Neutrophil (primary cell): ENCODE measurements at regions not wholly inside any gene's neighbourhood (a gene's known extent, or its start where the extent isn't known, plus 50 kb on each side); places are given as distances from the start of the nearest gene placed in this dataset.
"Not testable (repeated sequence)": the region's sequence is repeated elsewhere in the genome, so short reads cannot be mapped to it uniquely, and the experiment has no call there.

Experiments
- H3K27ac ChIP-seq: fragments of 200-600 bp; sonication (generic); 2 replicates; pipeline ENCODE4 v1.5.1; 2016; ENCODE audit warnings: mild to moderate bottlenecking, moderate library complexity
- H3K27me3 ChIP-seq: fragments of 200-600 bp; sonication (generic); 2 replicates; pipeline ENCODE4 v1.6.0; 2016; ENCODE audit warnings: mild to moderate bottlenecking
- H3K36me3 ChIP-seq: fragments of 200-600 bp; sonication (generic); 2 replicates; pipeline ENCODE4 v1.5.1; 2017
- H3K4me1 ChIP-seq, 2 experiments: fragments of 200-600 bp in 1 of 2; sonication (generic) in 1 of 2; 1 replicate in 1 of 2; 2 replicates in 1 of 2; pipeline versions ENCODE4 v1.5.1 to v1.6.1; 2013 to 2016; ENCODE audit warnings: low read depth in 1 of 2, low read length in 1 of 2, mild to moderate bottlenecking in 1 of 2, moderate library complexity in 1 of 2; ENCODE audit not compliant: control insufficient read depth in 1 of 2, insufficient read depth in 1 of 2
- H3K4me3 ChIP-seq, 2 experiments: fragments of 200-600 bp in 1 of 2; sonication (generic) in 1 of 2; 1 replicate in 1 of 2; 2 replicates in 1 of 2; pipeline ENCODE4 v1.5.1; 2013 to 2016; ENCODE audit warnings: low read depth in 1 of 2, low read length in 1 of 2, mild to moderate bottlenecking in 1 of 2, moderate library complexity in 1 of 2
- H3K9me3 ChIP-seq: fragments of 200-600 bp; sonication (generic); 2 replicates; pipeline ENCODE4 v1.5.1; 2016
- TF ChIP-seq, protein P1 (sequence below): fragments of 200-600 bp; sonication (generic); IDR thresholded peaks from 2 replicates; pipeline ENCODE4 v1.5.1; 2016; ENCODE audit warnings: antibody characterized with exemption

DNA sequence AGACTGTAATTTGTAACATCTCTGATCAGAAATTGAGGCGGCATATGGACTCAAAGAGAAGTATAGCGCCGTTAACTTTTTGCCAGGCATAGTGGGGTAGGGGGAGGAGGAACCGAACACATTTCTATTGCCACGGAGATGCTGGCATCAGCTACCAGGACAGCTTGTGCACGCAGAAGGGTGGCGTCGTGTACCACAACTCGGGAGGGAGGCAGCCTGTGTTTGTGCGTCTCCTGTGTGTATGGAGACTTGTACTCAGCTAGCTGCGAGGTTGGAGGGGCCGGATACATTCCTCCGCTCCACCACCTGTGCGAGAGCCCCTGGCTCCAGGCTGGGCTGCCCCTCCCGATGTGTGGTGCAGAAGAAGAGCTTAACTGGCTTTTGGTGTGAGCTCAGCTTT lies 634.8 kb downstream of the TYW1 start:
- Histone ChIP-seq H3K36me3 (no peaks in the 10 kb centered on the region), H3K4me1 (no peaks in the 10 kb centered on the region), H3K27me3 (no peaks in the 10 kb centered on the region), H3K4me3 (no peak overlapping the region), H3K27ac (no peak overlapping the region), H3K9me3 (no peaks in the 10 kb centered on the region)
- TF ChIP-seq, protein P1, sequence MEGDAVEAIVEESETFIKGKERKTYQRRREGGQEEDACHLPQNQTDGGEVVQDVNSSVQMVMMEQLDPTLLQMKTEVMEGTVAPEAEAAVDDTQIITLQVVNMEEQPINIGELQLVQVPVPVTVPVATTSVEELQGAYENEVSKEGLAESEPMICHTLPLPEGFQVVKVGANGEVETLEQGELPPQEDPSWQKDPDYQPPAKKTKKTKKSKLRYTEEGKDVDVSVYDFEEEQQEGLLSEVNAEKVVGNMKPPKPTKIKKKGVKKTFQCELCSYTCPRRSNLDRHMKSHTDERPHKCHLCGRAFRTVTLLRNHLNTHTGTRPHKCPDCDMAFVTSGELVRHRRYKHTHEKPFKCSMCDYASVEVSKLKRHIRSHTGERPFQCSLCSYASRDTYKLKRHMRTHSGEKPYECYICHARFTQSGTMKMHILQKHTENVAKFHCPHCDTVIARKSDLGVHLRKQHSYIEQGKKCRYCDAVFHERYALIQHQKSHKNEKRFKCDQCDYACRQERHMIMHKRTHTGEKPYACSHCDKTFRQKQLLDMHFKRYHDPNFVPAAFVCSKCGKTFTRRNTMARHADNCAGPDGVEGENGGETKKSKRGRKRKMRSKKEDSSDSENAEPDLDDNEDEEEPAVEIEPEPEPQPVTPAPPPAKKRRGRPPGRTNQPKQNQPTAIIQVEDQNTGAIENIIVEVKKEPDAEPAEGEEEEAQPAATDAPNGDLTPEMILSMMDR, result no peak

DNA sequence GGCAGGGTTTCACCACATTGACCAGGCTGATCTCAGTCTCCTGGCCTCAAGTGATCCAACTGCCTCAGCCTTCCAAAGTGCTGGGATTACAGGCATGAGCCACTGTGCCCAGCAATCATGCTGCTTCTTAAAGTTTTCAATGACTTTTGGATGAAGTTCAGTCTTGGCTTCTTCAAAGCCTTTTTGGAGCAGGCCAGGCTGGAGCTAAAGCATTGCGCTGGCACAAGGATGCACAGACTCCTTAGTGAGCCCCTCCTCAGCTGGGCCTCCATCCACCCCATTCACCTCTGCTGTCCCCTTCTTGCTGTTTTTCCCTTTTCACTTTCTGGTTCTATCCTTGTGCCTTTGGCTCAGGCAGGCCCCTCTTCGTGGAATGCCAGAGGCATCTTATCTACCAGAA lies 638.6 kb downstream of the TYW1 start:
- Histone ChIP-seq H3K27ac (no peak overlapping the region), H3K4me3 (no peak overlapping the region), H3K4me1 (no peaks in the 10 kb centered on the region), H3K27me3 (no peaks in the 10 kb centered on the region), H3K9me3 (no peaks in the 10 kb centered on the region), H3K36me3 (no peaks in the 10 kb centered on the region)
- TF ChIP-seq, protein P1, result no peak

DNA sequence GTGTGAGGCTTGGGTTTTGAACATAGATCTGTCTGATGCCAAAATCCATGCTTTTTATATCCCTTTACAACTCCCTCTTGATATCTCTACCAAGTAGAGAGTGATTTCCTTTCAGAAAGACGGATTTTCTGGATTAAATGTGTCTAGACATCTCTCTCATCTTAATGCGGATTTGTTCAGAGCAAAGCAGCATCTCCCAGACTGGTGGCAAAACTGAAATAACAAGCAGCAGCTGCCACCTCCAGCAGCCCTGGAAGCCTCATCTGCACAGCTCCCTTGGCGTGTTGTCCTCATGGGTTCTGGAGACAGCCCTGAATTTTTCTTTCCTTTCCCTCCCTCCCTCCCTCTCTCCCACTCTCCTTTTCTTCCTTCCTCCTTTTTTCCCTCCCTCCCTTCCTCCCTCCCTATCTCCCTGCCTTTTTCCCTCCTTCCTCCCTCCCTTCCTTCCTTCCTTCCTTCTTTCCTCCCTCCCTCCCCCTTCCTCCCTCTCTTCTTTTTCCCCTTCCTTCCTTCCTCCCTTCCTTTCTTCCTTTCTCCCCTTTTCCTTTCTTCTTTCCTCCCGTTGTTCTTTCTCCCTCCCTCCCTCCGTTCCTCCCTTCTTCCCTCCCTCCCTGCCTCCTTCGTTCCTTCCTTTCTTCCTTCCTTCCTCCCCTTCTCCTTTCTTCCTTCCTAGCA lies 639.9 kb downstream of the TYW1 start:
- no peaks in the 10 kb centered on the region for H3K36me3 ChIP-seq
- TF ChIP-seq, protein P1, result no peak
- no peak overlapping the region for H3K27ac ChIP-seq
- no peak overlapping the region for H3K4me3 ChIP-seq
- no peaks in the 10 kb centered on the region for H3K9me3 ChIP-seq
- H3K27me3 ChIP-seq, result no peaks in the 10 kb centered on the region
- H3K4me1 ChIP-seq, result no peaks in the 10 kb centered on the region

DNA sequence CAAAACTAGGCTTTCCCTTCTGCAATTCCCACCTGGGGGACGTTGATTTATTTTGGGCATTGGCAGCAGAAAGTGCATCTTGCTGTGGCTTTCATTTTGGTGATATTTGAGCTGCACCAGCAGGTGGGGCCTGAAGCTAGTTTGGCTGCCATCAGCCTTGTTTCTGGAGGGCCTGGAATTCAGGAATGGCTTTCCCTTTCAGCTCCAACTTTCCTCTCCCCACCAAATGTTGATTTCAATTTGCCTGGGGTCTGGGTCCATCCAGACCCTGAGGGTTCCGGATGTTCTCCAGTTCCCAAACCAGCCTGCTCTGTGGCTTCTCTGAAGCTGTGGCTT lies 640.4 kb downstream of the TYW1 start:
- H3K36me3 ChIP-seq, result no peaks in the 10 kb centered on the region
- no peaks in the 10 kb centered on the region for H3K4me1 ChIP-seq
- TF ChIP-seq, protein P1, result no peak
- H3K27ac ChIP-seq, result no peak overlapping the region
- H3K9me3 ChIP-seq, result no peaks in the 10 kb centered on the region
- H3K4me3 ChIP-seq, result no peak overlapping the region
- no peaks in the 10 kb centered on the region for H3K27me3 ChIP-seq

DNA sequence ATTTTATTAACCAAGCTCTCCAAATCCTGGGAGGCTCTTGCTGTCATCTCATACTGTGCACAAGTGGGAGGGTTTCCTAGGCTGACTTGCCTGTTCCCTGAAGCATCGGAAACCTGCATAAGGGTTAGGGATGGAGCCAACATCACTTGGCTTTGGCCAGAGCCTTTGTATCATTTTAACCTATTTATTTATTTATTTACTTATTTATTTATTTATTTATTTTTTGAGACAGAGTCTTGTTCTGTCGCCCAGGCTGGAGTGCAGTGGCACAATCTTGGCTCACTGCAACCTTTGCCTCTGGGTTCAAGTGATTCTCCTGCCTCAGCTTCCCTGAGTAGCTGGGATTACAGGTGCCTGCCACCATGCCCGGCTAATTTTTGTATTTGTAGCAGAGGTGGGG lies 645.9 kb downstream of the TYW1 start:
- H3K27ac ChIP-seq, H3K4me3 ChIP-seq, H3K9me3 ChIP-seq, H3K4me1 ChIP-seq, H3K36me3 ChIP-seq, H3K27me3 ChIP-seq: not testable (repeated sequence)

DNA sequence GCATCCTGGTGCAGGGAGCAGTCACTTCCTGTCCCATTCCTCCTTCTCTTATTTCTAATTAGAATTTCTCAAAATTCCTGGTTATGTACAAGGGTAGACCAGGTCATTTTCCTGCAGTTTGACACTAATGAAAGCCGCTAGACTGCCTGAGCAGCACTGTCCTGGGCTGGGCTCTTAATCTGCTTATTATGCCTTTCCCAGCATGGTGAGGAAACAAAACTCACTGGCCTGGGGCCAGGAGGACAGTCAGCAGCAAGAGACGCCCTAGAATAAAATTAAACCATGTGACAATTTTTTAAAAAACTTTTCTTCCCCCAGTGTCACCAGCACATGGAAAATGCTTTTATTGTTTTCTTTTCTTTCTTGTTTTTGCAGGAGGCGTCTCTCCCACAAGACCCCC lies 647.5 kb downstream of the TYW1 start:
- Histone ChIP-seq H3K4me3 (no peak overlapping the region), H3K27ac (no peak overlapping the region), H3K4me1 (no peaks in the 10 kb centered on the region), H3K9me3 (no peaks in the 10 kb centered on the region), H3K36me3 (no peaks in the 10 kb centered on the region), H3K27me3 (no peaks in the 10 kb centered on the region)
- TF ChIP-seq, protein P1, result no peak
